ENCODE measurements at regions not wholly inside any gene's neighbourhood (a gene's known extent, or its start where the extent isn't known, plus 50 kb on each side); places are given as distances from the start of the nearest gene placed in this dataset.

GRCh38 chr5:103690676-103691075 is 128.1 kb upstream of the NUDT12 start:
- TF ChIP-seq EZH2phosphoT487 (IDR thresholded peaks at IDR 0.05; ENCODE audit: borderline replicate concordance, low read depth, low read length): no peak
- no peak for TF ChIP-seq CTCF (conservative IDR thresholded peaks at IDR 0.05; ENCODE audit: low read length)
